CD4-positive, alpha-beta memory T cell (primary cell): ENCODE measurements at regions not wholly inside any gene's neighbourhood (a gene's known extent, or its start where the extent isn't known, plus 50 kb on each side); places are given as distances from the start of the nearest gene placed in this dataset.

ENCODE experiments used
- CTCF ChIA-PET: fragments of 350-600 bp; sonication (Branson Sonifier 250); formaldehyde crosslinking; loops from one replicate; lab custom pipeline; 2021; ENCODE audit warnings: inconsistent platforms; ENCODE audit not compliant: partially characterized antibody; lab: Charles Lee
- POLR2A ChIA-PET: fragments of 350-600 bp; sonication (Branson Sonifier 250); formaldehyde crosslinking; loops from one replicate; lab custom pipeline; 2021; ENCODE audit not compliant: partially characterized antibody; lab: Charles Lee
- DNase-seq, 5 donors: peaks; one replicate each; pipeline versions ENCODE4 v3.0.0 to v3.0.0-alpha.2; 2020 to 2022; ENCODE audit warnings: mixed read lengths in 1 of 5
- H3K27ac ChIP-seq: one replicate; pipeline ENCODE4 v1.7.0; 2013; ENCODE audit warnings: low read depth, low read length
- H3K27me3 ChIP-seq: 2 replicates; pipeline ENCODE4 v1.7.0; 2013; ENCODE audit warnings: mild to moderate bottlenecking, low read length, moderate library complexity; ENCODE audit not compliant: insufficient read depth
- H3K36me3 ChIP-seq: 2 replicates; pipeline ENCODE4 v1.7.0; 2013; ENCODE audit warnings: mild to moderate bottlenecking, low read length, moderate library complexity; ENCODE audit not compliant: insufficient read depth
- H3K4me1 ChIP-seq: 2 replicates; pipeline ENCODE4 v1.7.0; 2013; ENCODE audit warnings: mild to moderate bottlenecking, low read length, moderate library complexity; ENCODE audit not compliant: insufficient read depth
- H3K4me3 ChIP-seq, 2 donors: one replicate each; pipeline ENCODE4 v1.7.0; 2013; ENCODE audit warnings: low read length in 2 of 2, mild to moderate bottlenecking in 1 of 2
- H3K9me3 ChIP-seq, 2 donors: one replicate each; pipeline ENCODE4 v1.7.0; 2013; ENCODE audit warnings: low read length in 2 of 2, control low read depth in 1 of 2; ENCODE audit not compliant: control insufficient read depth in 1 of 2
- H3K27ac Mint-ChIP-seq, 7 donors: one replicate each; pipeline ENCODE4 v1.8.0; 2020 to 2021; ENCODE audit warnings: mixed read lengths in 7 of 7, mild to moderate bottlenecking in 6 of 7, inconsistent platforms in 3 of 7, moderate library complexity in 3 of 7
- H3K27me3 Mint-ChIP-seq, 2 donors: one replicate each; pipeline ENCODE4 v1.8.0; 2020 to 2021; ENCODE audit warnings: mixed read lengths in 2 of 2
- H3K36me3 Mint-ChIP-seq, 2 donors: one replicate each; pipeline ENCODE4 v1.8.0; 2020 to 2021; ENCODE audit warnings: mixed read lengths in 2 of 2, inconsistent platforms in 1 of 2, mild to moderate bottlenecking in 1 of 2
- H3K4me1 Mint-ChIP-seq, 4 donors: one replicate each; pipeline ENCODE4 v1.8.0; 2020 to 2021; ENCODE audit warnings: mixed read lengths in 4 of 4, mild to moderate bottlenecking in 1 of 4
- H3K4me3 Mint-ChIP-seq, 8 donors: one replicate each; pipeline ENCODE4 v1.8.0; 2020 to 2021; ENCODE audit warnings: mixed read lengths in 8 of 8, mild to moderate bottlenecking in 7 of 8, moderate library complexity in 6 of 8, inconsistent platforms in 3 of 8
- H3K9me3 Mint-ChIP-seq, 8 donors: one replicate each; pipeline ENCODE4 v1.8.0; 2020 to 2021; ENCODE audit warnings: mixed read lengths in 8 of 8, mild to moderate bottlenecking in 5 of 8, inconsistent platforms in 3 of 8, moderate library complexity in 1 of 8
- intact Hi-C: fragments of 100-400 bp; cut with micrococcal nuclease; formaldehyde crosslinking; loops from one replicate; pipeline ENCODE4 v1.15.1; 2023

DNA sequence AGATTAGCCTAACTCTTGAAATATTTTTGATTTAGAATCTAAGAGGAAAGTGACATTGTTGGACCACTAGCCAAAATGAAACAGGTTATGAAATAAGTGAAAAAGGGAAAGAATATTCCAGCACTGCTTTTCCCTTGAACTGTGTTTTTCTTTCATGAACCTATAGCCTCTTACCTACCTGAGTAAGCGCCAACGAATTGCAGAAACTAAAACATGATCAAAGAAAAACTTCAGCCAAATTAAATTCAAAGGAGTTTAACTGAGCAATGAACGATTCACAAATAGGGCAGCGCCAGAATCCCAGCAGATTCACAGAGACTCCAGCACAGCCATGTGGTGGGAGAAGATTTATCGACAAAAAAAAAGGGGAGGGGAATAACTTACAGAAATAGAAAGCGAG lies 518.6 kb downstream of the PIK3C3 start:
- Histone ChIP-seq H3K4me3 (no peak overlapping the region), H3K4me1 (no peaks in the 10 kb centered on the region), H3K27me3 (no peaks in the 10 kb centered on the region), H3K27ac (no peak overlapping the region), H3K36me3 (no peaks in the 10 kb centered on the region), H3K9me3 (no peaks in the 10 kb centered on the region)
- intact Hi-C loops: no loop called here
- Mint-ChIP-seq H3K27me3 (no peaks in the 10 kb centered on the region), H3K4me3 (no peak overlapping the region), H3K9me3 (peaks cover 0 to 5% (median 0%) of the 10 kb centered on the region in 8 donors), H3K27ac (no peak overlapping the region), H3K4me1 (no peaks in the 10 kb centered on the region), H3K36me3 (no peaks in the 10 kb centered on the region)
- DNase-seq: no peak
- POLR2A ChIA-PET: no interaction called here
- CTCF ChIA-PET: no interaction called here

DNA sequence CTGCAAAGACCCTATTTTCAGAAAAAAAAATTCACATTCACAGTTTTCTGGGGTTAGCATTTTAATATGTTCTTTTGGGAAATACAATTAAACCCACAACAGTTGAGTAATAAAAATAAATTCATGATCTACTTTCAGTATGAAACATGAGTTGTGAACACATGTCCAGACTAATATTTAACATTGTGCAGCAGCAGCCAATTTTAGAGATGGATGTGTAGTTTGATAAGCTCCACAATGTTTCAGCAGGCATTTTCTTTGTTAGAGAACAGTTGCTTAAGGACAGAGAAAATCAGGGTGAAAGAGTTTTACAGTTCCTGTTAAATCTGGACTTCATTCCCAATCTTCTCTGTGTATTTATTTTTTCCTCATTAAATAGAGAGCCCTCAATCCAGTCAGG lies 519.5 kb downstream of the PIK3C3 start:
- intact Hi-C loops: no loop called here
- POLR2A ChIA-PET: no interaction called here

DNA sequence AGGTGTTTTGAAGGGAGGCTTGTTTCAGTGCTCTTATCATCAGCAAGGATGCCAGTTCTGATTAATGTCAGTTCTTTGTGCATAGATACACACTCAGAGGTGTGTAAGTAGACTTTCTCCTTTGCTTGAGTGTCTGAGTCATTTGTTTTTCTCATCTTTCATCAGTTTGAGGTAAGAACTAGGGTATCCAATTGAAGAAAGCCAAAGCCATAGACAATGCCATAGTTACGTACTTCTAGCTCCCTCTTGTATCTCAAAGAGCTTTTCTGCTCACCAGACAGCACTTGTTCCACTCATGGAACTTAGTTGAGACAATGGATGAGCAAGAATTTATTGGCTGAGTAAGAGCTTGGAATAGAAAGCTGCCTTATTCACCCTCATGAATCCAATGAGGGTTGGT lies 520.1 kb downstream of the PIK3C3 start:
- Mint-ChIP-seq H3K4me1 (no peaks in the 10 kb centered on the region), H3K36me3 (no peaks in the 10 kb centered on the region), H3K9me3 (peaks cover 0 to 5% (median 0%) of the 10 kb centered on the region in 8 donors), H3K4me3 (no peak overlapping the region), H3K27me3 (no peaks in the 10 kb centered on the region), H3K27ac (no peak overlapping the region)
- no peak overlapping the region for H3K27ac ChIP-seq
- ChIA-PET CTCF (no interaction called here), POLR2A (no interaction called here)
- H3K27me3 ChIP-seq: no peaks in the 10 kb centered on the region
- no peak for DNase-seq
- no peaks in the 10 kb centered on the region for H3K9me3 ChIP-seq
- H3K4me1 ChIP-seq: no peaks in the 10 kb centered on the region
- no peaks in the 10 kb centered on the region for H3K36me3 ChIP-seq
- H3K4me3 ChIP-seq: no peak overlapping the region
- intact Hi-C loops: no loop called here

More for the DNA sequence above, 519.5 kb downstream of the PIK3C3 start:
- Histone ChIP-seq H3K4me3 (no peak overlapping the region), H3K4me1 (no peaks in the 10 kb centered on the region), H3K36me3 (no peaks in the 10 kb centered on the region), H3K27ac (no peak overlapping the region), H3K9me3 (no peaks in the 10 kb centered on the region), H3K27me3 (no peaks in the 10 kb centered on the region)
- Mint-ChIP-seq H3K27ac (no peak overlapping the region), H3K9me3 (peaks cover 0 to 5% (median 0%) of the 10 kb centered on the region in 8 donors), H3K4me1 (no peaks in the 10 kb centered on the region), H3K27me3 (no peaks in the 10 kb centered on the region), H3K36me3 (no peaks in the 10 kb centered on the region), H3K4me3 (no peak overlapping the region)
- no peak for DNase-seq
- CTCF ChIA-PET: no interaction called here

DNA sequence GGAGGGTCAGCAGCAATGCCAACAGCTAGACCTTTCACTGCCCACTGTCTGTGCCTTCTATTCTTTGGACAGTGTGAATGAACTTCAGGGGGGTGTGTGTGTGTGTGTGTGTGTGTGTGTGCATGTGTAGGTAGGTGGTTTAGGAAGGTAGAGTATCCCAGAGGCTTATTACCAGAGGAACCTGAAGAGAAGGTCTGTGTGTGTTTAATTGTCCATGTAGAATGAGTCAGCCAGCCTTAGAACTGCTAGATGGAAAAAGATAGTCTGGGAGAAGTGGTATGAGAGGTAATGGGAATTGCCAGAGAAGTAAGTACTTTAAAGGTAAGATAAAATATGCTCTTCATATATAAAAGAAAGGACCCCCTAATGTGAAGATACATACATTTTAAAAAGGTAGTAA lies 522.2 kb downstream of the PIK3C3 start:
- H3K4me3 Mint-ChIP-seq: no peak overlapping the region
- Histone ChIP-seq H3K27me3 (no peaks in the 10 kb centered on the region), H3K27ac (no peak overlapping the region), H3K4me3 (no peak overlapping the region), H3K36me3 (no peaks in the 10 kb centered on the region), H3K4me1 (no peaks in the 10 kb centered on the region), H3K9me3 (no peaks in the 10 kb centered on the region)
- POLR2A ChIA-PET: no interaction called here
- intact Hi-C loops: no loop called here
- H3K36me3 Mint-ChIP-seq: no peaks in the 10 kb centered on the region
- no peaks in the 10 kb centered on the region for H3K27me3 Mint-ChIP-seq
- no peak overlapping the region for H3K27ac Mint-ChIP-seq
- H3K9me3 Mint-ChIP-seq: peaks cover 0 to 8% (median 2%) of the 10 kb centered on the region in 8 donors
- CTCF ChIA-PET: no interaction called here
- no peaks in the 10 kb centered on the region for H3K4me1 Mint-ChIP-seq
- no peak for DNase-seq

DNA sequence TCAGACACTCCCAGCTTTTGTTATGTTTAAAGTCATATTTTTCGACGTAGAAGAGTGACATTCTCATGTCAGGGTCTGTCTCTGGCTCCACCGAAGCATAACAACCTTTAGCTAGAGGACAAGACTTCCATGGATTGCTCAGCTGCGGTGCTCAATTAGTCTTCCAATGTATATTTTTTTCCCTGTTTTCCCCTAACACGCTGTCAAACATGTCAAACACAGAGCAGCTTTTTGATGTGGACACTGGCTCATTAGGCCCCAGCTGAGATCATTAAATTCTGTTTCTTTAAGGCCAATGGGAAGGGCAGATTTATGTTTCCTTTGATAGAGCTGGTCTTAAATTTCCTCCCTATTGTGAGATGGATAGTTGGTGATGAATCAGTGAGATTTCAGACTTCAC lies 525.4 kb downstream of the PIK3C3 start:
- POLR2A ChIA-PET: no interaction called here
- Histone ChIP-seq H3K27ac (no peak overlapping the region), H3K9me3 (no peaks in the 10 kb centered on the region), H3K36me3 (no peaks in the 10 kb centered on the region), H3K4me1 (no peaks in the 10 kb centered on the region), H3K4me3 (no peak overlapping the region), H3K27me3 (no peaks in the 10 kb centered on the region)
- Mint-ChIP-seq H3K4me1 (no peaks in the 10 kb centered on the region), H3K9me3 (peaks cover 0 to 22% (median 8%) of the 10 kb centered on the region in 8 donors), H3K4me3 (no peak overlapping the region), H3K27me3 (no peaks in the 10 kb centered on the region), H3K36me3 (no peaks in the 10 kb centered on the region), H3K27ac (no peak overlapping the region)
- intact Hi-C loops: no loop called here
- CTCF ChIA-PET: no interaction called here
- no peak for DNase-seq

DNA sequence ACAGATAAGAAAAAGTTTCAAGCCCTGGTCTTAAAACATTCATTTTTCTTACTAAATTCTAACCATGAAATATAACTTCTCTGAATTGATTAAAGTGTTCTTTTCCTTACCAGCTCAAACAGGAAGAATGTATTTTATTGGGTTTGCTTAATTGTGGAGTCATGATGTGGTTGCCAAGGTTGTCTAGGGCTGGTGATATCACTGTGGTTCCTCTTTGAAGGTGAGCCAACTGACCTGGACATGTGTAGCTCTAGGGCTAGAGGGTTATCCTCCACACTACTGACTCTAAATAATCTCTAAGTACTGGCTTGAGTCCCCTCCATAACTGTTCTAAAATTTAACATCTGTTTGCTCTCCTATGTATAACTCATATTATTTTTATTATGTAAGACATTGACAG lies 529.6 kb downstream of the PIK3C3 start:
- H3K9me3 Mint-ChIP-seq: peaks cover 2 to 22% (median 8%) of the 10 kb centered on the region in 8 donors
- intact Hi-C loops: no loop called here

DNA sequence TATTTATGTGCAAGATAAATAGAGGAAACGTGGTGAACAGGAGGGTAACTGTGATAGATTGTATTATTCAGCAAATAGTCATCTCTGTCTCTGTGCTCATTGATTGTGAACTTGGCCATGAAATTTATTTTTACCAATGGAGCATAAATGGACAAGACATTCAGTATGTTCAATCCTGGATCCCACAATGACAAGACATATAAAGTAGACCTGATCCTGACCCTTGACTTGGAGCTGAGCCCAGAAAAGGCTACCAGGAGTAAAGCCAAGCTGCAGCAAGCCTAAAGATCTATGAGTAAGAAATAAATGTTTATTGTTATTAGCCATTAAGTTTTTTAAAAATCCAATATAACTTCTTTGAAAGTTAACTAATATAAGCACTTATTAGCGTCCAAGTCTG lies 531.2 kb downstream of the PIK3C3 start:
- H3K4me1 ChIP-seq: no peaks in the 10 kb centered on the region
- no peak overlapping the region for H3K27ac Mint-ChIP-seq
- no peaks in the 10 kb centered on the region for H3K9me3 ChIP-seq
- DNase-seq: no peak
- no peak overlapping the region for H3K27ac ChIP-seq
- no peaks in the 10 kb centered on the region for H3K27me3 Mint-ChIP-seq
- intact Hi-C loops: no loop called here
- no peaks in the 10 kb centered on the region for H3K36me3 Mint-ChIP-seq
- no peaks in the 10 kb centered on the region for H3K27me3 ChIP-seq
- no peak overlapping the region for H3K4me3 Mint-ChIP-seq
- H3K36me3 ChIP-seq: no peaks in the 10 kb centered on the region
- POLR2A ChIA-PET: no interaction called here
- peaks cover 2 to 19% (median 8%) of the 10 kb centered on the region in 8 donors for H3K9me3 Mint-ChIP-seq
- H3K4me1 Mint-ChIP-seq: no peaks in the 10 kb centered on the region
- CTCF ChIA-PET: no interaction called here
- H3K4me3 ChIP-seq: no peak overlapping the region

More for the DNA sequence above, 529.6 kb downstream of the PIK3C3 start:
- no peaks in the 10 kb centered on the region for H3K4me1 Mint-ChIP-seq
- no peak overlapping the region for H3K27ac ChIP-seq
- no peaks in the 10 kb centered on the region for H3K36me3 ChIP-seq
- no peak overlapping the region for H3K4me3 ChIP-seq
- H3K36me3 Mint-ChIP-seq: no peaks in the 10 kb centered on the region
- no peaks in the 10 kb centered on the region for H3K9me3 ChIP-seq
- no peak for DNase-seq
- H3K27me3 Mint-ChIP-seq: no peaks in the 10 kb centered on the region
- no peak overlapping the region for H3K4me3 Mint-ChIP-seq
- POLR2A ChIA-PET: no interaction called here
- H3K4me1 ChIP-seq: no peaks in the 10 kb centered on the region
- H3K27me3 ChIP-seq: no peaks in the 10 kb centered on the region
- CTCF ChIA-PET: no interaction called here
- no peak overlapping the region for H3K27ac Mint-ChIP-seq

DNA sequence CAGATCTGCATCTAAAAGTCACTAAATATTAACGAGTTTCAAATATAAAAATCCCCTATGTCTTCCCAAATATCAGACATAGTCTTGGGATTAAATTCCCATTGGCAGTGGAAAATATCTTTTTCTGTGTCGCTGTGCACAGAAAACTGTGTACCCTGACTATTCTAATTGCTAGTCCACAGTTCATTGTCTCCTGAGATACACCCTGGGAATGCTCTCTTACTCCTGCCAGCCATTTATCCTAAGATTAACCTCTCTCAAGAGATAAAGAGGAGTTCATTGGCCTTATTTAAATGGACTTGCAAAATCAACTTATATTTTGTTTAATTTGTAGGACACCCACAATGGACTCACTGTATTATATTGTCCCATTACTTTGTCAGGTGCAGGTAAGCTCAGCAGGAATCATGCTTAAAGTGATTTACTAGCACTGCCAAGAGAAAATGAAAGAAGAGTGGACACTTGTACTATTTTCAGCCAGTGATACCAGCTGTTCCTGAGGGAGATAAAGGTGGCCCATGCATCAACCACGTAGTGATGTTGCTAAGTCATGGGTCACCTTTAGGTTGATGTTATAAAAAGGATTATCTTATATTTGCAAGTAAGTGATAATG lies 553.8 kb downstream of the PIK3C3 start:
- Mint-ChIP-seq H3K9me3 (peaks cover 0 to 12% (median 6%) of the 10 kb centered on the region in 8 donors), H3K27me3 (no peaks in the 10 kb centered on the region), H3K4me3 (no peak overlapping the region), H3K36me3 (no peaks in the 10 kb centered on the region), H3K4me1 (no peaks in the 10 kb centered on the region), H3K27ac (no peak overlapping the region)
- Histone ChIP-seq H3K36me3 (no peaks in the 10 kb centered on the region), H3K27me3 (no peaks in the 10 kb centered on the region), H3K4me1 (no peaks in the 10 kb centered on the region), H3K27ac (no peak overlapping the region), H3K4me3 (no peak overlapping the region), H3K9me3 (no peaks in the 10 kb centered on the region)
- CTCF ChIA-PET: no interaction called here
- intact Hi-C loops: no loop called here
- POLR2A ChIA-PET: no interaction called here
- no peak for DNase-seq
